Astrocyte of the spinal cord (primary cell): ENCODE measurements at regions not wholly inside any gene's neighbourhood (a gene's known extent, or its start where the extent isn't known, plus 50 kb on each side); places are given as distances from the start of the nearest gene placed in this dataset.

Source experiments
- DNase-seq: peaks from one replicate; pipeline ENCODE4 v3.0.0; 2011; ENCODE audit warnings: low read depth, low spot score
- H3K4me3 ChIP-seq: 2 replicates; pipeline ENCODE4 v1.5.1; 2011; ENCODE audit warnings: low read depth, mild to moderate bottlenecking, low read length, moderate library complexity
- in situ Hi-C: cut with HindIII; loops from 2 replicates; pipeline ENCODE4 v1.10.0; 2017; ENCODE audit warnings: low sequenced_read_pairs
- TF ChIP-seq, protein P1 (sequence below): IDR thresholded peaks from 2 replicates; pipeline ENCODE4 v1.5.1; 2012; ENCODE audit warnings: low read depth, mild to moderate bottlenecking, low read length, inconsistent platforms

DNA sequence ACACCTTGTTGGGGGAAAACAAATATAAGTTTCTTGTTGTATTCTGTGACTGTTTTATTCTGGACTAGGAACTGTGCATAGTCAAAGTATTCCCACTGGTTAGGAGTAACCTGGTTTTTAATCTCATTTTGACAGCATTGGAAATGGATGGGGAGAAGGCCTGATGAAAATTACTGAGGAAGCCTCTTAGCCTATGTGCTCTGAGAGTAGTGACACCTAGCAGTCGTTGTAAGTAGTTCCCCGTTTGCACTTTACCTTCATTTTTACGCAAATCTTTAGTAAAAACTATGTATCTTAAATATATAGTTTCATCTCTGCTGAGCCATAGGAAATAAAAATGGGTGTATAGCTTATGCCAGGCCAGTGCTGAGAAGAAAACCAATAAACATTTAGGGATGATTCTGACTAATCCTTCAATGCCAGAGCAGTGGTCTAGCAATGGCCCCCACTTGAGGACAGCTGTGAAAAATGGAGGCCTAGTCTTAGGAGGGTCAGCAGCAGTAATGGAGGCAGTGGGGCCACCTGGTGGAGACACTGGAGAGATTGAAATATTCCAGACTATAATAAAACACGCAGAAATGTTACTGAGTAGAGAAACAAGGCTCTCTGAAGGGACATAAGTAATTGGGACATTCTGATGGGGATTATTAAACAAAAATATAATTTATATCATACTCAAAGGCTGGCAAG, 133.2 kb upstream of the NOVA1 start:
- TF ChIP-seq, protein P1, sequence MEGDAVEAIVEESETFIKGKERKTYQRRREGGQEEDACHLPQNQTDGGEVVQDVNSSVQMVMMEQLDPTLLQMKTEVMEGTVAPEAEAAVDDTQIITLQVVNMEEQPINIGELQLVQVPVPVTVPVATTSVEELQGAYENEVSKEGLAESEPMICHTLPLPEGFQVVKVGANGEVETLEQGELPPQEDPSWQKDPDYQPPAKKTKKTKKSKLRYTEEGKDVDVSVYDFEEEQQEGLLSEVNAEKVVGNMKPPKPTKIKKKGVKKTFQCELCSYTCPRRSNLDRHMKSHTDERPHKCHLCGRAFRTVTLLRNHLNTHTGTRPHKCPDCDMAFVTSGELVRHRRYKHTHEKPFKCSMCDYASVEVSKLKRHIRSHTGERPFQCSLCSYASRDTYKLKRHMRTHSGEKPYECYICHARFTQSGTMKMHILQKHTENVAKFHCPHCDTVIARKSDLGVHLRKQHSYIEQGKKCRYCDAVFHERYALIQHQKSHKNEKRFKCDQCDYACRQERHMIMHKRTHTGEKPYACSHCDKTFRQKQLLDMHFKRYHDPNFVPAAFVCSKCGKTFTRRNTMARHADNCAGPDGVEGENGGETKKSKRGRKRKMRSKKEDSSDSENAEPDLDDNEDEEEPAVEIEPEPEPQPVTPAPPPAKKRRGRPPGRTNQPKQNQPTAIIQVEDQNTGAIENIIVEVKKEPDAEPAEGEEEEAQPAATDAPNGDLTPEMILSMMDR = peak; percentile 47
- DNase-seq = no peak
- no peak overlapping the region for H3K4me3 ChIP-seq
- in situ Hi-C loops = no loop called here

- in situ Hi-C loops = no loop called here
- DNase-seq = no peak
- no peak overlapping the region for H3K4me3 ChIP-seq
- TF ChIP-seq, protein P1 = no peak
These were observed 138.0 kb upstream of the NOVA1 start for GRCh38 chr14:26735811-26736210.

DNA sequence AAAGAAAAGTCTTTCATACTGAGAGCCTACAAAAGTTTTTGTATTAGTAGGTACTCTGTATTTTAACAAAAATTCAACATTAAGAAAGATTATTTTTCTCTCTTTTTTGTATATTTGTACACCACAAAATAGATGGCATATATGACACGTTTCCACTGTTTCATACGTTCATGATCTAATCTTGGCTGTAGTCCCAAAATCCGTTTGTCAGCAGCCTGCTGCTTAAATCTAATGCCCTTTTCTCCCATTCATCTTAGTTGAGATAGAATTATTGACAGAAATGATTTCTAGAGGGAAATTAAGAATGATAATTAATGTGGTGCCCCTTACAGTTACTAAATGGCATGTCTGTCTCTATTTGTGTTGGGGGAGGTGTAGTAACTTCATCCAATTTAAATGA, 140.7 kb upstream of the NOVA1 start:
- in situ Hi-C loops = no loop called here
- TF ChIP-seq, protein P1 = no peak
- no peak overlapping the region for H3K4me3 ChIP-seq
- DNase-seq = no peak

- DNase-seq = no peak
- in situ Hi-C loops = no loop called here
- TF ChIP-seq, protein P1 = no peak
These were observed 143.9 kb upstream of the NOVA1 start for GRCh38 chr14:26741711-26742212.

DNA sequence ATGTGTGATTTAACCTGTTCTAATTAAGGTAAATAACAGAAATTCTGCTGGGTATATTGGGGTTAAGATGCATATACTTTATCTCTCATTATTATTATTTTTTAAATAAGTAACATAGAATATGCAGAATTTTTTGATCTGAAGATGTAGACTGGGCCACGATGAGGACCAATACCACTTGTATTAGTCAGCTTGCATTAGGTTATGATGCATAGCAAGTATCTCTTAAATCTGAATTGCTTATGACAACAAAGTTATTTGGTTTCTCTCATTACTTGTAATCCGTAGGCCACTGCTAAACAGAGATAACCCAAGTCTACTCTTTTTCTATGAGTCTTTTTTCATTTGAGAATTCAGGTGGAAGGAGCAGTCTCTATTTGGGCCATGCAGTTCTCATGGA, 145.5 kb upstream of the NOVA1 start:
- no peak for DNase-seq
- TF ChIP-seq, protein P1 = no peak
- in situ Hi-C loops = no loop called here
- no peak overlapping the region for H3K4me3 ChIP-seq

More at GRCh38 chr14:26741711-26742212, 143.9 kb upstream of the NOVA1 start:
- H3K4me3 ChIP-seq = no peak overlapping the region

DNA sequence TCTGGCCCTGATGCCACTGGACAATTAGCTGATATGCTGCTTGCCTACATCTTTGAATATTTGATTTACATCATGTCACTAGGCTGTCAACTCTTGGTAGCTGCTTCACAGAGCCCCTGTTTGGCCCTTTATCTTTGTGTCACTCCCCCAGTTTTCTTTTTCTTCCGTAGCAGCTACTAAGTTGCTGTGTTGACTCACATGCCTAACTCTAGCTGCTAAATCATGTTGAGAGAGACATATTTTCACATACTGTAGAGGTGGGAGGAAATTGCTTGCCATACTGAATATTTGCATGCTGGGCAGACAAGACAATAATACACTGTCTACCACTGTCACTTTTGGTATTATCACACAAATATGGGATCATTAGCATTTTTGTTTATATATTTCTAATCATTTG, 147.1 kb upstream of the NOVA1 start:
- in situ Hi-C loops = no loop called here

More for the DNA sequence above, 147.1 kb upstream of the NOVA1 start:
- no peak overlapping the region for H3K4me3 ChIP-seq
- DNase-seq = no peak
- TF ChIP-seq, protein P1 = no peak
